Stimulated activated CD4-positive, alpha-beta T cell treated with anti-CD3 and anti-CD28 coated beads, TNF-alpha, amount 100 ng/mL, for 4 hours (primary cell): ENCODE measurements at regions not wholly inside any gene's neighbourhood (a gene's known extent, or its start where the extent isn't known, plus 50 kb on each side); places are given as distances from the start of the nearest gene placed in this dataset.

ENCODE experiments used
- DNase-seq, 3 experiments: peaks; one replicate each; pipeline ENCODE4 v3.0.0-alpha.2; 2020; ENCODE audit warnings: low read depth in 3 of 3

GRCh38 chr16:7185165-7185564, 147.5 kb upstream of the RBFOX1 start:
- no peak for DNase-seq

GRCh38 chr16:7183768-7184167, 148.9 kb upstream of the RBFOX1 start:
- no peak for DNase-seq

DNA sequence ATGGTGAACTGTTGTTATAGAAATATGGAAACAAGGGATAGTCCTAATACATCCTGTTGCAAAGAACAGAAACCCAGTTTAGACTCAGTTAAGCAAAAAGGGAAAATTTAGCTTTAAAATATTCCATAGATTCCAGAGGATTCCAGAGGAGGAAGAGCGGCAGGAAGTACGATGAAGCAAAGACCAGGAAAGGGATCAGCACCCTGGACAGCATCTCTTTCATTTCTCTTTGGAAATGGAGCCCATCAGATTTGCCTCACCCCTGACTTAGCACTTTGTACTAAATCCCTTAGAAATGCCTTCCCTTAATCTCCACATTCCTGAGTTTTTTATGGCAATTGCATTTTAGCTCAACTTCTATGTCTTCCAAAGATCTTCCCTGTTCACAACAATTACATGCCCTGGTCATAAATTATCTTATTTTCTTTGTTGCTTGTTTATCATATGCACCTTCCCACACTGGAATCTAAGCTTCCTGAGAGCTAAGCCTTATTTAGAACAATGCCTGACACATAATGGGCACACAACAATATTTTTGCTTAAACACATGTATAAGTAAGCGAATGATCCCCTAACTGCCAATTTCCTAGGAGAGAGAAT, 150.0 kb upstream of the RBFOX1 start:
- DNase-seq = no peak

DNA sequence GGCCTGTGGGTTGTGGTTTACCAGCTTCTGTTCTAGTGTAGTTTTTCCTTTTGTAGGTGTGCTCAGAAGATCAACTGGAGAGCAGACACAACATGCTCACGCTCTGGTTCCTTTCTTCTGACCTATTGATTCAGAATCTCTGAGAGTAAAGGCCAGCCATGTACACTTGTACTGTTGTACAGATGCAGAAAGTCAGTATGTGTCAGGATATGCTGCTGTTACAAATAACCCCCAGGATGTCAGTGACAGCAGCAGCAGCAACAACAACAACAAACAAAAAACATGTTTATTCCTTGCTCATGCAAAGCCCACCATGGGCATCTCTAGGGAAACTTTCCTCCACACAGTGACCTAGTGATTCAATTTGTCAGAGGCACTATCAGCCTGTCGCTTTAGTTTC, 154.8 kb upstream of the RBFOX1 start:
- no peak for DNase-seq

GRCh38 chr16:7171151-7171550, 161.5 kb upstream of the RBFOX1 start:
- DNase-seq = no peak

DNA sequence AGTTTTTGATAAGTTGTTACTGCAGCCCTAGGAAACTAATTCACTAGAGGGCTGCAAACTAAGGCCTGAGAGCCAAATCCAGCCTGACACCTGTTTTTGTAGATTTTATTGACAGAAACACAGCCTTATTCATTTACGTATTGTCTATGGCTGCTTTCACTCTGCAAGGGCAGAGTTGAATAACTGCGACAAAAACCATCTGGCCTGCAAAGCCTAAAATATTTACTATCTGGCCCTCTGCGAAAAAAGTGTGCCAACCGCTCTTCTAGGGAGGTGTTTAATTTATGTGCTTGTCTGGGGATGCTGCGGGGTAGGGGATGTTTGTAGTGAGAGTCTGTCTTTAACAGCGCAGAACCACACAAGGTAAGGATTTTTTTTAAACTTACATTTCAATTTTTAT, 165.0 kb upstream of the RBFOX1 start:
- DNase-seq = no peak

GRCh38 chr16:7161891-7162290, 170.8 kb upstream of the RBFOX1 start:
- no peak for DNase-seq

- DNase-seq = no peak
Observed at GRCh38 chr16:7160093-7160492, 172.6 kb upstream of the RBFOX1 start.

DNA sequence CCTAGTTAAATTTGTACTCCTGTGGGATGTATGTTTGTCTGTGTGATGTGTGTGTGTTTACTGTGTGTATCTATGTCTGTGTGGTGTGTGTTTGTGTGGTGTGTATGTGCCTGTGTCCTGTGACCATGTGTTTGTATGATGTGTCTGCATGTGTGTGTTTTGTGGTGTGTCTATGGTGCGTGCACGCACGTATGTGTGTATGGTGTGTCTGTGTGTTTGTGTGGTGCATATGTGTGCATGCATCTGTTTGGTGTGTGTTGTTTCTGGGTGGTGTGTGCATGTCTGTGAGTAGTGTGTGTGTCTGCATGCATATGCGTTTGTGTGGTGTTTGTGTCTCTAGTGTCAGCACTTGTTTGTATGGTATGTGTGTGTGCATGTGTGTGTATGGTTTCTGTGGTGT, 174.2 kb upstream of the RBFOX1 start:
- no peak for DNase-seq

- DNase-seq = no peak
Observed at GRCh38 chr16:7150230-7150629, 182.4 kb upstream of the RBFOX1 start.

DNA sequence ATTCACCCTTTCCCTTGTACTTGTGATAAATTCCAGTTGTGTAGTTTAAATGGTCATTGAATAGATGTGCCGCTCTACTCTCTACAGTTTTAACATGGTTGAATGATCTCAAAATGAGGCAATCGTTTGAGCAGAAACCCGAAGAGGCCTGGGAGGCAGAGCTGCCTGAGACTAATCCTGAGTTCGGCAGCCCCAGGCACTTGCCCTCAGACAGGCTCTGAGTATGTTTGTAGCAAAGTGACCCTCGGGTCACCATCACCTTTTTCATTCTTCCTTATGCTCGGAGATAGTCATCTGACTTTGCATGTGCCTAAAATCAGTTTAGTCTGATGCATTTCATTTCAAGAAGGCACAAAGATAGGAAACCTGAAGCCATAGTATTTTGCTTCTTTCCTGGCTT, 184.0 kb upstream of the RBFOX1 start:
- no peak for DNase-seq

DNA sequence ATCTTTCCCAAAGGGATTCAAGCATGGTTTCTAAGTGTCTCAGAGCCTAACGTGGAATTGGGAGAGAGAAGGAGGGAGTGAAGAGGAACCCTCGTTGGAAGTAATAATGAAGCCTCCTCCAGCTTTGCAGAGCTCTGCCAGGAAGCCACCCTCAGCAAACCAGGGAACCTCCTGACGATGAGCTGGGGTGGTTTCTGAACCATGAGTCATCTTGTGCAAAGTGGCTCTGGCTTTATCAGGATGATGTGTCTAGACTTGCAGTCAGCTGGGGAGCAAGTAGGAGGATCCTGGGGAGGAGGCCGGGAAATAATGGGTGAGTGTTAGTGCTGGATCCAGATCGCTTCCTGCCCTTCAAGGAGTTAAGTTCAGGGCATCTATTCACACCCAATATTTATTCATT, 191.7 kb upstream of the RBFOX1 start:
- no peak for DNase-seq

DNA sequence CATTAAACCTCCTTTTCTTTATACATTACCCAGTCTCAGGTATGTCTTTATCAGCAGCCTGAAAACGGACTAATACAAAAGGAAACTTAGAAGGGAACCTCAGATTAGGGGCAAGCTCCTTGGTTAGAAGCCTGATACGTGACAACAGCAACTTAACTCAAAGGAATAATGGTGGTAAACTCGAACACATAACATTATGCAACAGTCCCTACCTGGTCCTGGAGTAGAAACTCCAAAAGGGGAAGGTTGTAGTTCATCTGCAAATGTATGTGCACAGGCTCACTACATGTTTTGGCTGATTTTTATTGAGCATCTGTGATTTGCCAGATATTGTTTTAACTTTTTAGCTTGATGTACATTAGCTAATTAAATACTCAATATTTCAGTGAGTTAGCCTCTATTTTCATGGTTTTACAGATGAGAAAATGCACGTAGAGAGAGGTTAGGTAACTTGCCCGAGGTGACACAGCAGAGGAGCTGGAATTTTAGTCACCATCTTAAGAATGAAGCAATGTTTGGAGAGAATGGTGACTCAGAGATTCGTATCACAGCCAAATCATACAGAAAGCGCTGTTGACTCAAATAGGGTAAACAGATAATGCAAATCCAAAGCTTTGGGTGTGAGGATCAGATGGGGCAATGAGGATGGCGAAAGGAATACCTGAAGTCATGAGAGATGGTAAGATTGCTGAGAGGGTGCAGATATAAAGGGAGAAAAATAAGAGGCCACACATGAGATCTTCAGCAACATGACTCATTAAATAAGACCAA, 194.9 kb upstream of the RBFOX1 start:
- no peak for DNase-seq

DNA sequence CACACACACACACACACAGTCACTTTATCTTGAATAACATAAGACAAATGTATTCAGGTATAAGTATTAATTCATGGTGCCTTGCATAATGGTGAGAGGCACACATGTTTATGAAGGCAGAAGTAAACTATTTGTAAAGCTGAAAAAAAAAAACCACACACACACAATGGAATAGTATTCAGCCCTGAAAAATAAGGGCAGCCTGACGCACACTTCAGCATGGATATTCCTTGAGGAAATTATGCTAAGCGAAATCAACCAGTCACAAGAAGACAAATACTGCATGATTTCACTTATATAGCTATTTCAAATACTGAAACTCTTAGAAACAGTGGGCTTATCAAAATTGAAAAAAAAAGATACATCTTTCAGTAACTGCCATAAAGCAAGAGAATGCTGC, 200.2 kb upstream of the RBFOX1 start:
- no peak for DNase-seq

DNA sequence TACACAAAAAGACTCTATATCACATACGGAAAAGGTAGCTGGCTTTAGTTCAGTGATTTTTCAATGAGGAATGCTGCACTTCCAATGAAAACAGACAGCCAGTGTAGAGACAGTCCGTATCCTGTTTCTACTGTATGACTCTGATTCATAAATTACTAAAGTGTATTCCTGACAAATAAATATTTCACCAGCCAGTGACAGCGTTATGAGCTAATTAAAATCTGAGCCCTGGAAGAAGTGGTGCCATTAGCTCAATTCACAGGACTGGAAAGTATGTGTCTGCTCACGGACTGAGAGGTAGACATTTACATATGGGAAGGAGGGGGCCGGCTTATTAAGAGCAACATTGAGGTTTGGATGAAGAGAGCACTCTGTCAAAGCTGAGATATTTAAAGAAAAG, 207.9 kb upstream of the RBFOX1 start:
- no peak for DNase-seq

DNA sequence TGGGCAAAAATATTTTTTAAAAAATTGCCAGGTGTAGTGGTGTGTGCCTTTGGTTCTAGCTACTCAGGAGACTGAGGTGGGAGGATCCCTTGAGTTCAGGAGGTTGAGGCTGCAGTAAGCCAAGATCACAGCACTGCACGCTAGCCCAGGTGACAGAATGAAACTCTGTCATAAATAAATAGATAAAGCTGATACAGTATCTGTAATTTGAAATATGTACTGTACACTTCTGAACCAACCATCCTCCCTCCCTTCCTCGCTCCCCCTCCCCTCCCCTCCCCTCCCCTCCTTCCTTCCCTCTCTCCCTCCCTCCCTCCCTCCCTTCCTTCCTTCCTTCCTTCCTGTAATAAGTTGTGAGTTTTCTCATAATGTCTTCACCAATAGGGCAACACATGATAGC, 208.4 kb upstream of the RBFOX1 start:
- no peak for DNase-seq

DNA sequence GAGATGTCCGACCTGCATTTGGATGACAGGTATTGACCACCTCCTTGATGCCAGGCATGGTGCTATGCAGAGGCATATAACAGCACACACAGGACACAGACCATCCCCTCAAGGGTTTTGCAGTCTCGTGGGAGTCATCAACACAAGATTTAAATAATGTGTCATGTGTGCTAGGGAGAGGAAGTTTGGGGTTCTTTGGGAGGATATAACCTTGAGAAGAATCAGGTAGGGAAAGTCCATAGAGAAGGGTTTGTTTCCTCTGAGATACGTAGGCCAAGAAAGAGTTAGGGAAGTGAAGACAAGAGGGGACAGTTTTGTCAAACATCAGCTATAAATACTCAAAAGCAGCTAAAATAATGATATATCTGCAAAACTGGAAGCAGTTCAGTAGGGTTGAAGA, 215.9 kb upstream of the RBFOX1 start:
- DNase-seq = no peak

- no peak for DNase-seq
Observed at GRCh38 chr16:7115898-7116297, 216.7 kb upstream of the RBFOX1 start.

- no peak for DNase-seq
Observed at GRCh38 chr16:7113949-7114348, 218.7 kb upstream of the RBFOX1 start.

DNA sequence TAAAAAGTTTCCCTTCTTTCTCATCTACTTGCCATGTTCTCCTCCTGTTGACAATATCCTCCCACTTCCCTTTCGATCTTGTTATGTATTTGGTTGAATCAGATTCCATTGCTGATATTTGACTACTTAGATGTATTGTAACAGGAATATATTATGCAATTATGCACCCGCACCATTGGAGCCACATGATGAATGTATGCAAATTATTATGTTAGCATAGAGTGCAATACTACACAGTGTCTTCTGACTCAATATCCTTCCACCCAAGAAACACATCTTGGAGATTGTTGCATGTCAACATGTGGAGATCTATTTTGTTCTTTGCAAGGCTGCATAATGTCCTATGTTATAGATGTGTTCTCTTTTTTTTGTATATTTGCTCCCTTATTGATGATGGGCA, 219.2 kb upstream of the RBFOX1 start:
- DNase-seq = no peak

GRCh38 chr16:7111265-7111664, 221.4 kb upstream of the RBFOX1 start:
- DNase-seq = no peak

- no peak for DNase-seq
Observed at GRCh38 chr16:7107436-7107835, 225.2 kb upstream of the RBFOX1 start.

DNA sequence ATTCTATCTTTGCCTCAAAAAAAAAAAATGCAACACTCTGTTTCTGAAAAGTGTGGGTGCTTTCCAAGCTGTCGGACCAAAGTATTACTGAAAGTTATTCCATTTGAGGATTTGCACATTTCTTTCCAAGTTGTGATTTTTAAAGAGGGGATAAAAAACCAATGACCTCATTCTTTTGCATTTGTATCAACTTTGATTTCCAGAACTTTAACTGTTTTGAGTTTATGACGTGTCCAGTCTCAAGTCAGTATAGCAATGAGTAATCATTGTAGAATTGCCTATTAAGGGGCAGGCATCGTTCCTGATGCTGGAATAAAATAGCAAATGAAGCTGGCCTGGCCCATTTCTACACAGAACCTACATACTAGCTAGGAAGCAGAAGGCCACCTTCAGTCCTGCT, 229.6 kb upstream of the RBFOX1 start:
- no peak for DNase-seq

DNA sequence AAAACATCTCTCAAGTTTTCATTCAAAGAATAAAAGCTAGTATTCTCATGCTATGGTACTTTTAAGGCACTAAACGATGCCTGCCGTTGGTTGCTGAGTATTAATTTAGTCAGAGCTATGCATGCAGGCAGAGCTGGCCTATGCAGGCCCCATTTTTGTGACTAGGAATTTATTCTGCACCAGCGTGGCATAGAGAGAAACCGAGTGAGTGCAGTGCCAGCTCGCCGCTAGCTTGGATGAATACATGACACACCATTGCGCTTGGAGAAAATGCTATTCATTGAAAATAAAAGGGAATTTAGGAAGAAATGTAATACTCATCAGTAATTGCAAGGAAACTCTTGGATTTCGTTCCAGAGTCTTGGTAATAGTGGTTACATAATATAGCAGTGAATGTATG, 231.6 kb upstream of the RBFOX1 start:
- no peak for DNase-seq
